Prostate gland (tissue), 2 donors: ENCODE measurements at regions not wholly inside any gene's neighbourhood (a gene's known extent, or its start where the extent isn't known, plus 50 kb on each side); places are given as distances from the start of the nearest gene placed in this dataset.
"Not testable (repeated sequence)": the region's sequence is repeated elsewhere in the genome, so short reads cannot be mapped to it uniquely, and the experiment has no call there.

ENCODE experiments used
- DNase-seq: peaks from one replicate; pipeline ENCODE4 v3.0.0-alpha.2; 2019; ENCODE audit warnings: low spot score
- H3K27ac ChIP-seq, 2 donors: fragments of 200-600 bp; sonication (generic); 2 replicates each; pipeline ENCODE4 v1.5.1; 2017 to 2019
- H3K27me3 ChIP-seq: fragments of 200-600 bp; sonication (generic); replicated peaks from 2 replicates; pipeline ENCODE4 v1.5.1; 2019; ENCODE audit not compliant: insufficient read depth
- H3K36me3 ChIP-seq, 2 donors: fragments of 200-600 bp; sonication (generic); 1 replicate in 1 of 2; 2 replicates in 1 of 2; pipeline versions ENCODE4 v1.5.1 to v1.8.1; 2017 to 2019
- H3K4me1 ChIP-seq: fragments of 200-600 bp; sonication (generic); replicated peaks from 2 replicates; pipeline ENCODE4 v1.5.1; 2019
- H3K4me3 ChIP-seq, 2 donors: fragments of 200-600 bp; sonication (generic); 2 replicates each; pipeline ENCODE4 v1.5.1; 2017 to 2019
- H3K9me3 ChIP-seq: fragments of 200-600 bp; sonication (generic); 2 replicates; pipeline ENCODE4 v1.5.1; 2017
- POLR2A ChIP-seq: fragments of 450-650 bp; IDR thresholded peaks from one replicate; pipeline ENCODE4 v1.6.1; 2016; ENCODE audit warnings: antibody characterized with exemption, mild to moderate bottlenecking
- POLR2AphosphoS5 ChIP-seq: sonication (generic); formaldehyde crosslinking; IDR thresholded peaks from one replicate; pipeline ENCODE4 v1.6.1; 2017; ENCODE audit warnings: antibody characterized with exemption
- WGBS: methylation state at CpG from one replicate; pipeline ENCODE4 v1.1.5; 2018; 5-methylcytosine and 5-hydroxymethylcytosine counted together
- intact Hi-C: fragments of 100-400 bp; cut with DNase I; formaldehyde crosslinking; loops from one replicate; pipeline ENCODE4 v1.14.2; 2022
- TF ChIP-seq, protein P1 (sequence below), 4 experiments: fragments of 200-600 bp in 2 of 4; fragments of 450-650 bp in 2 of 4; sonication (generic) in 2 of 4; IDR thresholded peaks; 1 replicate in 3 of 4; 2 replicates in 1 of 4; pipeline ENCODE4 v1.5.1; 2016 to 2019; ENCODE audit warnings: antibody characterized with exemption in 4 of 4, mild to moderate bottlenecking in 2 of 4, moderate library complexity in 2 of 4

DNA sequence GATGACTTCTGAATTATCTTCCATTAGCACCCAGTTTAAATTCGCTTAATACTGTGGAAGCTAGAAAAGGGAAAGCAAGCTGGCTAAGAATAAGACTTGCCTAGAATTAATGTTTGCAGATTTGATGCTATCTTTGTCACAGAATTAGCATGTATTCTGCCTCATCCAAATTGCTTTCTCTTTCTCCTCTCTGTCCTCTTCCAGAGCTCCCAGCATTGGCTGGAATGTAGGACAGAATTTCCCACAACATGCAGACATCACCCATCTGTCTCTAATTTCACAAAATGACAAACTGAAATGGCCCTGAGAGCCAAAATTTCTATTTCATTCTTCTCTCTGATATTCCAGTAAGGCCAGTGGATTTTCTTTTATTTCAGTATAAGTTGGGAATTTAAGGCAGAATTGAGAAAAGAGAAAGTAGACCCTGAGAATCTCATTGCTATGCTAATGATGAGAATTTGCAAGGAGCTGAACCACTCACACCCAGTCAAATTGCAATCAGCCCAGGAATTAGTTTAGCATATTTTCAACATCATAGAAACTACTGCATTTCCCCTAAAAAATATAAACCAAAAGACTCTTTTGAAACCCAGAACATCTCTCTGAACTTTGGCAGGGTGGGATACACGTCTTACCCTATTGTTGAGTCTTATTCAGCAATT is 188.8 kb downstream of the RCHY1 start:
- intact Hi-C loops, result no loop called here
- Histone ChIP-seq H3K27me3 (no peaks in the 10 kb centered on the region), H3K9me3 (no peaks in the 10 kb centered on the region), H3K4me3 (no peak overlapping the region), H3K4me1 (no peaks in the 10 kb centered on the region), H3K36me3 (no peaks in the 10 kb centered on the region), H3K27ac (peak overlapping the region; percentile 21 to 36)
- 72% methylated on average over 2 of the region's 2 CpGs for WGBS
- no peak for DNase-seq
- TF ChIP-seq POLR2AphosphoS5 (no peak), POLR2A (no peak)
- TF ChIP-seq, protein P1, sequence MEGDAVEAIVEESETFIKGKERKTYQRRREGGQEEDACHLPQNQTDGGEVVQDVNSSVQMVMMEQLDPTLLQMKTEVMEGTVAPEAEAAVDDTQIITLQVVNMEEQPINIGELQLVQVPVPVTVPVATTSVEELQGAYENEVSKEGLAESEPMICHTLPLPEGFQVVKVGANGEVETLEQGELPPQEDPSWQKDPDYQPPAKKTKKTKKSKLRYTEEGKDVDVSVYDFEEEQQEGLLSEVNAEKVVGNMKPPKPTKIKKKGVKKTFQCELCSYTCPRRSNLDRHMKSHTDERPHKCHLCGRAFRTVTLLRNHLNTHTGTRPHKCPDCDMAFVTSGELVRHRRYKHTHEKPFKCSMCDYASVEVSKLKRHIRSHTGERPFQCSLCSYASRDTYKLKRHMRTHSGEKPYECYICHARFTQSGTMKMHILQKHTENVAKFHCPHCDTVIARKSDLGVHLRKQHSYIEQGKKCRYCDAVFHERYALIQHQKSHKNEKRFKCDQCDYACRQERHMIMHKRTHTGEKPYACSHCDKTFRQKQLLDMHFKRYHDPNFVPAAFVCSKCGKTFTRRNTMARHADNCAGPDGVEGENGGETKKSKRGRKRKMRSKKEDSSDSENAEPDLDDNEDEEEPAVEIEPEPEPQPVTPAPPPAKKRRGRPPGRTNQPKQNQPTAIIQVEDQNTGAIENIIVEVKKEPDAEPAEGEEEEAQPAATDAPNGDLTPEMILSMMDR (IDR thresholded peaks at IDR 0.05), result no peak

DNA sequence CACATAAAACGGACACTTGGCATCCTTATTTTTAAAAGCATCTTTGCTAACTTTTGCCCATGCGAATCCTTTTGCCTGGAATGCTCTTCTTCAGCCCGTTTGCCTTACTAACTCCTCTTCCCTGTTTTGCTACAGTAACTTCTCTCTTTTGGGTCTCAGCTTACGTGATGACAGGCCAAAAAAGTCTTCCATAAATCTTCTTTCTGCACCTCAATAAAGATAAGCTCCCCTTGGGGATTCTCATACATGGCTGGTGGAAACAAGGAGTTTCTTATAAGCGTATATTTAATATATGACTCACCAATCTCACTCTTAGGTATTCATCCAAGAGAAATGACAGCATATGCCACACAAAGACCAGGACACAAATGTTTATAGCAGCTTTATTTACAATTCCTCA is 192.7 kb downstream of the RCHY1 start:
- no peaks in the 10 kb centered on the region for H3K4me1 ChIP-seq
- WGBS, result 47% methylated on average over 5 of the region's 5 CpGs
- intact Hi-C loops, result no loop called here
- H3K27me3 ChIP-seq, result no peaks in the 10 kb centered on the region
- no peak for DNase-seq
- H3K36me3 ChIP-seq, result no peaks in the 10 kb centered on the region
- TF ChIP-seq POLR2AphosphoS5, result no peak
- TF ChIP-seq, protein P1 (IDR thresholded peaks at IDR 0.05), result no peak
- no peak for TF ChIP-seq POLR2A
- no peaks in the 10 kb centered on the region for H3K9me3 ChIP-seq
- H3K4me3 ChIP-seq, result no peak overlapping the region
- no peak overlapping the region for H3K27ac ChIP-seq

DNA sequence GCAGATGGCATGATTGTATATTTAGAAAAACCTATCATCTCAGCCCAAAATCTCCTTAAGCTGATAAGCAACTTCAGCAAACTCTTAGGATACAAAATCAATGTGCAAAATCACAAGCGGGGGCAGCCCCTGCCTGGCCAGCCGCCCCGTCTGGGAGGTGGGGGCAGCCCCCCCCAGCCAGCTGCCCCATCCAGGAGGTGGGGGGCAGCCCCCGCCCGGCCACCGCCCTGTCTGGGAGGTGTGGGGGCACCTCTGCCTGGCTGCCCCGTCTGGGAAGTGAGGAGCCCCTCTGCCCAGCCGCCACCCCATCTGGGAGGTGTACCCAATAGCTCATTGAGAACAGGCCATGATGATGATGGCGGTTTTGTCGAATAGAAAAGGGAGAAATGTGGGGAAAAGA is 196.6 kb downstream of the RCHY1 start:
- WGBS, result 93% methylated on average over 10 of the region's 10 CpGs
- H3K27ac ChIP-seq, H3K36me3 ChIP-seq, H3K4me1 ChIP-seq, H3K9me3 ChIP-seq, H3K4me3 ChIP-seq, intact Hi-C loops, DNase-seq, H3K27me3 ChIP-seq: not testable (repeated sequence)

DNA sequence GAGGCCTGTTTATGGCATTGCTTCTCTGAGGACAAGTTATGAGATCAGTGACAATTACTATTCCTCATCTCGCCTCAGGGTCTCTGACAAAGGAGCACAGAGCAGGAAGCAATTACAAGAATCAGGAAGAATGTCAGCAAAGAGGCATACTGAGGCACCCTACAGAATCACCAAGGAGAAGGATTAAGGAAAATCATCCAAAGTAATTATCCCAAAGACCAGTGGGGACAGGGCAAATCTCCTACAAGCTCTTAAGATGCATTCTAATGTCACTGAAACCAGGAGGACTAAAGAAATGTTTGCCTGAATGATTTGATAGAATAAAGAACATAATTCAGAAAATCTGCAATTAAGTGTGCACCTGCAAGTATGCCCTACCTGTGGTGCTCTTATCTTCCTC is 206.2 kb downstream of the RCHY1 start:
- 82% methylated on average over 1 of the region's 1 CpG for WGBS
- no peaks in the 10 kb centered on the region for H3K36me3 ChIP-seq

DNA sequence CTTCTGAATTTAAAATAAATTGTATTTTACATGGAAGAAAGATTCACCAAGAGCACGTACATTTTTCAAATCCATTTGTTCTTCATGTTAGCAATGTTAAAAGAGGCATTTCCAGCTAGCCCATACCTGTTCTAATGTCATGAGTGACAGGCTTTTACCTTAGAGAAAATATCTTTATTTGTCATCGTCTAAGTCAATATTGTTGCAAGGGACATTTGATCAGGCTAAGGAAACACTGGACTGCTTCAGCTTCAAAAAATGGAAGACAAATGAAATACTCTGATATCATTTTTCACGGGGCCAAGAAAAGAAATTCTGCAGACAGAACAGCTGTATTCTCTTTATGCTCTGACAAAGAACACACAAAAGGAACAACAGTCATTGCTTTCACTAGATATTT is 207.7 kb downstream of the RCHY1 start:
- DNase-seq, result peak; percentile 19
- Histone ChIP-seq H3K4me1 (no peaks in the 10 kb centered on the region), H3K36me3 (no peaks in the 10 kb centered on the region), H3K27me3 (no peaks in the 10 kb centered on the region), H3K4me3 (no peak overlapping the region), H3K9me3 (no peaks in the 10 kb centered on the region), H3K27ac (no peak overlapping the region)
- 36% methylated on average over 3 of the region's 3 CpGs for WGBS
- TF ChIP-seq, protein P1 (IDR thresholded peaks at IDR 0.05), result no peak
- peak; percentile 80 for TF ChIP-seq POLR2AphosphoS5
- intact Hi-C loops, result no loop called here

More for the DNA sequence above, 206.2 kb downstream of the RCHY1 start:
- Histone ChIP-seq H3K27ac (no peak overlapping the region), H3K4me3 (no peak overlapping the region), H3K4me1 (no peaks in the 10 kb centered on the region), H3K9me3 (no peaks in the 10 kb centered on the region), H3K27me3 (no peaks in the 10 kb centered on the region)
- intact Hi-C loops, result no loop called here
- DNase-seq, result no peak
- TF ChIP-seq, protein P1 (IDR thresholded peaks at IDR 0.05), result no peak
- TF ChIP-seq POLR2AphosphoS5, result no peak
- TF ChIP-seq POLR2A, result no peak
